NT2/D1 (cell line): ENCODE measurements at regions not wholly inside any gene's neighbourhood (a gene's known extent, or its start where the extent isn't known, plus 50 kb on each side); places are given as distances from the start of the nearest gene placed in this dataset.

Experiments
- DNase-seq: peaks from one replicate; pipeline ENCODE4 v3.0.0-alpha.2; 2011; ENCODE audit warnings: low read depth, low spot score
- H3K27me3 ChIP-seq: 2 replicates; pipeline ENCODE4 v1.6.0; 2011; ENCODE audit warnings: mild to moderate bottlenecking; ENCODE audit not compliant: insufficient read length, insufficient read depth
- H3K36me3 ChIP-seq: 2 replicates; pipeline ENCODE4 v1.6.1; 2011; ENCODE audit warnings: mild to moderate bottlenecking, low read length, mixed read lengths; ENCODE audit not compliant: insufficient read depth, insufficient read length
- H3K4me1 ChIP-seq: 2 replicates; pipeline ENCODE4 v1.5.1; 2011; ENCODE audit not compliant: insufficient read depth, insufficient read length
- H3K4me3 ChIP-seq: 2 replicates; pipeline ENCODE4 v1.5.1; 2011; ENCODE audit warnings: low read depth; ENCODE audit not compliant: insufficient read length
- H3K9ac ChIP-seq: 2 replicates; pipeline ENCODE4 v1.6.0; 2011; ENCODE audit warnings: low read depth; ENCODE audit not compliant: insufficient read length
- H3K9me3 ChIP-seq: 2 replicates; pipeline ENCODE4 v1.5.1; 2011; ENCODE audit warnings: mild to moderate bottlenecking, low read length; ENCODE audit not compliant: insufficient read depth
- SUZ12 ChIP-seq: IDR thresholded peaks from 2 replicates; pipeline ENCODE4 v1.6.1; 2011; ENCODE audit not compliant: insufficient read length, insufficient read depth; ENCODE audit errors: extremely low read depth
- YY1 ChIP-seq: IDR thresholded peaks from 2 replicates; pipeline ENCODE4 v1.6.1; 2011; ENCODE audit not compliant: insufficient read length, insufficient read depth
- ZNF274 ChIP-seq: IDR thresholded peaks from 2 replicates; pipeline ENCODE4 v1.6.1; 2011; ENCODE audit warnings: mild to moderate bottlenecking, low read depth, low read length

- H3K9ac ChIP-seq: no peak overlapping the region
- TF ChIP-seq SUZ12 (no peak), YY1 (no peak)
Observed at GRCh38 chr9:99699396-99699795, 122.3 kb upstream of the NR4A3 start.

GRCh38 chr9:99712214-99712613 is 109.5 kb upstream of the NR4A3 start:
- no peak for TF ChIP-seq SUZ12
- TF ChIP-seq ZNF274: no peak
- no peak for TF ChIP-seq YY1
- H3K9ac ChIP-seq: no peak overlapping the region
- no peak for DNase-seq

More at GRCh38 chr9:99699396-99699795, 122.3 kb upstream of the NR4A3 start:
- peaks cover 14% of the 10 kb centered on the region for H3K9me3 ChIP-seq
- H3K27me3 ChIP-seq: no peaks in the 10 kb centered on the region
- H3K4me3 ChIP-seq: no peak overlapping the region
- no peaks in the 10 kb centered on the region for H3K4me1 ChIP-seq
- no peak for DNase-seq
- H3K36me3 ChIP-seq: no peaks in the 10 kb centered on the region

GRCh38 chr9:99713838-99714306 is 107.8 kb upstream of the NR4A3 start:
- no peak for TF ChIP-seq SUZ12
- TF ChIP-seq ZNF274: no peak
- no peak for TF ChIP-seq YY1
- H3K27me3 ChIP-seq: no peaks in the 10 kb centered on the region

More at GRCh38 chr9:99712214-99712613, 109.5 kb upstream of the NR4A3 start:
- H3K27me3 ChIP-seq: no peaks in the 10 kb centered on the region
- H3K4me3 ChIP-seq: no peak overlapping the region
- no peaks in the 10 kb centered on the region for H3K36me3 ChIP-seq
- H3K9me3 ChIP-seq: no peaks in the 10 kb centered on the region
- H3K4me1 ChIP-seq: no peaks in the 10 kb centered on the region

GRCh38 chr9:99718631-99719030 is 103.1 kb upstream of the NR4A3 start:
- TF ChIP-seq SUZ12 (no peak), YY1 (no peak), ZNF274 (no peak)
- Histone ChIP-seq H3K27me3 (no peaks in the 10 kb centered on the region), H3K36me3 (no peaks in the 10 kb centered on the region), H3K9me3 (peaks cover 8% of the 10 kb centered on the region), H3K4me3 (no peak overlapping the region), H3K9ac (no peak overlapping the region), H3K4me1 (no peaks in the 10 kb centered on the region)
- DNase-seq: no peak

More at GRCh38 chr9:99713838-99714306, 107.8 kb upstream of the NR4A3 start:
- H3K4me3 ChIP-seq: no peak overlapping the region
- no peak for DNase-seq
- no peaks in the 10 kb centered on the region for H3K36me3 ChIP-seq
- no peaks in the 10 kb centered on the region for H3K4me1 ChIP-seq
- H3K9ac ChIP-seq: no peak overlapping the region
- H3K9me3 ChIP-seq: no peaks in the 10 kb centered on the region

- Histone ChIP-seq H3K9me3 (peaks cover 8% of the 10 kb centered on the region), H3K9ac (no peak overlapping the region), H3K27me3 (no peaks in the 10 kb centered on the region), H3K4me3 (no peak overlapping the region), H3K4me1 (no peaks in the 10 kb centered on the region), H3K36me3 (no peaks in the 10 kb centered on the region)
- TF ChIP-seq YY1: no peak
- DNase-seq: no peak
Observed at GRCh38 chr9:99720455-99721050, 101.1 kb upstream of the NR4A3 start.

- TF ChIP-seq ZNF274 (no peak), YY1 (no peak), SUZ12 (no peak)
Observed at GRCh38 chr9:99721898-99722297, 99.8 kb upstream of the NR4A3 start.

GRCh38 chr9:99722877-99723276 is 98.8 kb upstream of the NR4A3 start:
- peaks cover 8% of the 10 kb centered on the region for H3K9me3 ChIP-seq
- H3K27me3 ChIP-seq: no peaks in the 10 kb centered on the region
- H3K9ac ChIP-seq: no peak overlapping the region
- TF ChIP-seq YY1 (no peak), ZNF274 (no peak), SUZ12 (no peak)
- no peak overlapping the region for H3K4me3 ChIP-seq
- DNase-seq: peak; percentile 2
- no peaks in the 10 kb centered on the region for H3K36me3 ChIP-seq
- no peaks in the 10 kb centered on the region for H3K4me1 ChIP-seq

More at GRCh38 chr9:99721898-99722297, 99.8 kb upstream of the NR4A3 start:
- no peak for DNase-seq
- H3K27me3 ChIP-seq: no peaks in the 10 kb centered on the region
- H3K9me3 ChIP-seq: peaks cover 8% of the 10 kb centered on the region
- no peaks in the 10 kb centered on the region for H3K36me3 ChIP-seq
- H3K4me3 ChIP-seq: no peak overlapping the region
- no peaks in the 10 kb centered on the region for H3K4me1 ChIP-seq
- no peak overlapping the region for H3K9ac ChIP-seq

- no peaks in the 10 kb centered on the region for H3K27me3 ChIP-seq
- no peak overlapping the region for H3K9ac ChIP-seq
- peaks cover 8% of the 10 kb centered on the region for H3K9me3 ChIP-seq
- no peaks in the 10 kb centered on the region for H3K4me1 ChIP-seq
- no peak overlapping the region for H3K4me3 ChIP-seq
- TF ChIP-seq SUZ12 (no peak), YY1 (no peak), ZNF274 (no peak)
- no peak for DNase-seq
- no peaks in the 10 kb centered on the region for H3K36me3 ChIP-seq
Observed at GRCh38 chr9:99724640-99725039, 97.0 kb upstream of the NR4A3 start.
